ENCODE measurements at regions not wholly inside any gene's neighbourhood (a gene's known extent, or its start where the extent isn't known, plus 50 kb on each side); places are given as distances from the start of the nearest gene placed in this dataset.

DNA sequence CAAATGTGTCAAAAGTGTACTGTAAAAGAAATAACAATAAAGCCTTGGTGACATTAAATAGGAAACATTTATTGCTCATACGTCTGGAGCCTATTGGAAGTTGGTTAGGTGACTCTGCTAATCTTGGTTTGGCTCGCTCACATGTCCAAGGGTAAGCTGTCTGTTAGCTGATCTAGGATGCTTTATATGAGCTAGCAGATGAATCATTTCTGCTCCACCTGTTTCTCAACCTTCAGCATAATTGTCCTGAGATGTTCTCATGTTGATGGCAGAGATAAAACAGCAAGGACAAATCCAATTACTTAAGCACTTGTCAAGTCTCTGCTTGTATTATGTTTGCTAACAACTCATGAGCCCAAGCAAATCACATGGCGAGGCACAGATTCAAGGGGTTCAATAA is 56.0 kb upstream of the CD53 start:
- DNase-seq = no peak

DNA sequence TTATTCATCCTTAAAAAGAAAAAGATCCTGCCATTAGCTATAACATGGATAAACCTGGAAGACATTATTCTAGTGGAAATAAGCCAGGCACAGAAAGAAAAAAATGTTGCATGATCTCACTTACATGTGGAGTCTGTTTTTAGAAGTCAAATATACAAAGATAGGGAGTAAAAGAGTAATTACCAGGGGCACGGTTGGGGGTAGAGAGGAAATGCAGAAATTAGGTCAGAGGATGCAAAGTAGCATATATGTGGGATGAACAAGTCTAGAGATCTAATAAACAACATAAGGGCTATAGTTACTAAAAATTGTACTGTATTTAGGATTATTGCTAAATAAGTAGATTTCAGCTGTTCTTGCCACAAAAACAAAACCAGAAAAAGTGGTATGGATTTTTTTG is 61.4 kb upstream of the CD53 start:
- no peak for DNase-seq

DNA sequence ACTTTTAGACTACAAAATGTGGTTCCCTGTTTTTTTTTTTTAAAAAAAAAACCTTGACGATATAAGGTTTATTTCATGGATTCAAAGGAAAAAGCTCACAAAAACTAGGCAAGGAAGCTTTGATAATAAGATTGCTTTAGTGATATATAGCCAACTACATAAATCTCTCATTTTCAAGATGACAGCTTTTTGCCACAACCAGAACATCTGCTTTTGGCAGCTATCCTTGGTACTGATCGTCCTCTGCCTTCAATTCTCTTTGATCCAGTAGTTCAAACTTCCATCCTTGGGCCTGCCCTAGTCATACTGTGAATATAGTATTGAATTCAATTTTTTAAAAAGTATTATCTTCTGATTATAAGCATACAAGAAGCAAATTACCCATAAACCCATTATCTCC is 72.9 kb upstream of the CD53 start:
- no peak for DNase-seq

DNA sequence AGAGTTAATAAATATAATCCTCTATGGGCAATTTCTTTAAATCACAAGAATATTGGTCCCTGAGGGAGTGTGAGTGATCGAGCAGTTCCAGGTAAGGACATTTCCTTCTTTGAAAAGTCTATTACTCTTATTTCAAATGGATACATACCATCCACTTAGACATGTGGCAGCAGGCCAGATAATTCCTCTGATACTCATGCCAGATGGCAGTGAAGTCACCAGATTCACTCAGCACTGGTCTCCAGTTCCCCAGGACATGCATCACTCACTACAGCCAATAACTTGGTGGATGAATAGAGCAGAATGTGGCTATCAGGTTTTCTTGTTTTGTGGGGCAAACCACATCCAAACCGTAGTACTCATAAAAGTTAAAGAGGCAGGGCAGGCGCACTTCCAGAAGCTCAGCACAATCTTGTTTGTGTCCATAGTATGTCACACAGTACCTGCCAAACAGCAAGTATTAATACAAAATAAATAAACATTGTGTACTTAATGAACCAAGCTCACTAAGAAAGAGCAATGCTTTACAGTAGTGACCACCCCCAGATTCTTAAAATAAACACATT is 74.2 kb upstream of the CD53 start:
- peak; percentile 9 for DNase-seq

GRCh38 chr1:110788673-110789072 is 84.3 kb upstream of the CD53 start:
- DNase-seq = no peak

- DNase-seq = no peak
Measured at GRCh38 chr1:110787328-110788071, 85.4 kb upstream of the CD53 start.

DNA sequence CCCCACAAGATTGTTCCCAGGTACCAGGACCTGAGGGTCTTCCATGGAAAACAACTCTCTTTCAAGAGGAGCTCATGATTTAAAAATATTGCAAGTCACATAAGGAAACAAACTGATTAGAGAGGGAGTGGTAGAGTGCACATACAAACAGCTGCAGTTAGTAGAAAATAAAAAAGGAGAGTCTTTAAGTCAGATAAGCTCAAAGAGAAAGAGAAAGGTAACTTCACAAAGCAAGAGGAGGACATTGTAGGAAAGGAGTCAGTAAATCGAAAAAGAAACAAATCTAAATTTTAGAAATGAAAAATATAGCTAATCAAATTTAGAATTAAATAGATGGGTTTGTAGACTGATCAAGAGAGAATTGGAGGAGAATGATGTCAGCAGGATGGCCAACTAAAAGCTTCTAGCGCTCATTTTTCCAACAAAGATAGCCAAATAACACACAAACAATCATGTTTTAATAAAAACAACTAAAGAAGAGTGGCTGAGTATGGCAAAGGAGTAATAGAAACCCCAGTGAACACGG is 86.1 kb upstream of the CD53 start:
- DNase-seq = no peak

DNA sequence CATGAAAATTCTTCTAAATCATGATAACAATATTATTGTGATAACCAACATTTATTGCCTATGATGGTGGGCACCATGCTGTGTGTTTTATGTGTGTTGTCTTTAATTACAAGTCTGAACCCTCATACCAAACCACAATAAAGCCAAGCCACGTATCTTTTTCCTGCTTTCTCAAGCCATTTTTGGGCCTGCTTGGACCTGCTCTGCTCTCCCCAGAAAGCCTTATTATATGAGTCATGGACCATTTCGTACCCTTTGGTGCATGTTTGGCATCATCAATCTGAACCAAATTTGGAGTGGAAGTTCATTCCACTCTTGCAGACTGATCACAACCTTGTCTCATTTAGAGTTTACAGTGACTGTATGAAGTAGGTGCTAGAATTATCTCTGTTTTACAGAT is 87.3 kb upstream of the CD53 start:
- no peak for DNase-seq

DNA sequence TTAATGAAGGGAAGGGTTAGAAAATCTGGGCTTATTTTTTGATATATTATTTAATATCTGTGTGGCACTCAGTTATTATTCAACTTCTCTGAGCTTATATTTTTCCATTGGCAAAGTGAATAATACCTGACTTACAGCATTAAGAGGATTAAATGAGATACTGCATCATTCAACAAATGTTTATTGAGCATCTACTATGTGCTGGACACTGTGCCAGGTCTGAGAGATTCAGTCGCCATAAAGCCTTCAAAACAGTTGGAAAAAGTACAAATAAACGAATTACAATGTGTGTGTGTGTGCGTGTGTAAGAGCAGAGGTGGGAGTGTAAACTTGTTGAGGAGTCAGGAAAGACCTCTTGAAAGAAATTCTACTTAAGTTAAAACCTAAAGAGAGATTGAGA is 87.9 kb upstream of the CD53 start:
- no peak for DNase-seq

DNA sequence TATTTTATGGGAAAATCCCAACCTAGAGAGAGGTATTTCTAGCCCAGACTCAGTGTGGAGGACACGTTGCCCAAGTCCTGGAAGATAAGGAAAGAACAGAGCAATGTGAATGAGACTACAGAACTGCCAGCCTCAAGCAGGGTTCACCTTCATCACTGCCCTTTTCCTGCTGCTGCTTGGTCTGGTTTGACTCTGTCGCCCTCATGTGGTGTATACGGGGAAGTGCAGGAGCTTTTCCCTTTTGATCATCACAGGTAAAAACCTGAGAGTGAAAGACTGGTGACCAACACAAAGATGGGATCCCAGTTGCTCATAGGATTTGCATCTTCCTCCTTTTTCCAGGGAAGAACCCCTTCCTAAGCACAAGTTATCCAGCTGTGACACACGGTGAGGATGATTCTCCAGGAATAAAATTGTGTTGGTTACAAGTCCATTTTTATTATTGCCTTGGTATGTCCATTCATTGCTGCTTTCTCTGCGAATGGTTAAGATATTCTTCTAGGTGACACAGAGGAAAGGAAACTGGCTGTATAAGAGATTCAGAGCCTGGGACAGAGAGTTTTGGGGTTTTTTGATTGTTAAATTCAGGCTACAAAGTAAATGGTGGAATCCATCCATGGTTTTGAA is 89.5 kb upstream of the CD53 start:
- peak; percentile 26 for DNase-seq

GRCh38 chr1:110781525-110781924 is 91.4 kb upstream of the CD53 start:
- no peak for DNase-seq

DNA sequence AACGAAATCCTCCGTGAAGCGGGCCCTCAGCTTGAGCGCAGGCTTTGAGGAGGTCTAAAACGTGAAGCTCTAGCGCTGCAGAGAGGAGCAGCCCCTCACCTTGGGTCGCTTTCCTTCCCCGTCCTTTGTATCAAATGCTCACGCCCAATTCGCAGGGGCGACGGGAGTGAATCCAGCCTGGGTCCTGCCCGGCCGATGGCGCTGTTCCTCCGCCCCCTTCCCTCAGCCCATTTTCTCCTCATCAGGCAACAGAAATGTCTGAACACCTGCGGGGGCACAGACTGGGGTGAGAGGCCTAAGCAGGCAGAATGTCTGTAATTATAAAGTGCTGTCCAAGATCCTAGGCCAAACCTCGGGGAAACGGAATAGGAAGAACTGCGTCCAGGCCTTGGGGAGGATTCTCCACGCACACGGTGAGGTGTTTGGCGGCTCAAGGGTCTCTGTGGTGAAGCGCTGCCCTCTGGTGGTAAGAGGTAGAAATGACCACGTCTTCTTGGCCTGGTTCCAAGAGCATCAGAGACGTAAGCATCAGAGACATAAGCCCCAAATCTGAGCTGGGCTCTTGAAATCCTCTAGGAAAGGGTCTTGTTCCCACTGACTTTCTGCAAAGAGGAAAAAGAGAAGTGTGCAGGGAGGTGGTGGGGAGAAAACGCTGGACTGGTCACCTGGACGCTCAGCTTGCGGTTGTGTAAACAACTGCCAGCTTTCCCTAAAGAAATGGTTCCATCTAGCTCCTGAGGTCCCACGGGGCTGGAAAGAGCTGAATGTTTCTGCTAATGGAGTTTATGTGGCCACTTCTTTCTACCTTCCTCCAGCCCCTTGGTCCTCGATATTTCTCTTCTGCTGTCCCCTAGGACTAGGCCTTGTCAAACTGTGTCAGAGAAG is 92.1 kb upstream of the CD53 start:
- peak; percentile 61 for DNase-seq

GRCh38 chr1:110779636-110780035 is 93.3 kb upstream of the CD53 start:
- no peak for DNase-seq

DNA sequence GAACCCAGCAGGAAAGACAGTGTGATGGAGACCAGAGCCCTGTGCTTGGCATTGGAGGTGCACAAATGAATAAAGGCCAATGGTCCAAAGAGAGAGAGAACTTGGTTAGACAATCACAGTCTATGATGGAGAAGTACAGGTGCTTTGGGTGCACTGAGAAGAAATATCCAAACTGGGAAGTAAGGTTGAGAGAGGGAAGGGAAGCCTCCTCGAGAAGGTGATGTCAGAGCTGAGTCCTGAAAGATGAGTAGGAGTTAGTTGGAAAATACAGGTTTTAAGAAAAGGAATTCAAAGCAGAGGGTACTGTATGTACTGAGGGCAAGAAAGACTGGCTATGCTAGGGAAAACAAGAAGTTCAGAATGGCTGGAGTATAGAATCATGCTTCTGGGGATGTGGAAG is 94.1 kb upstream of the CD53 start:
- DNase-seq = no peak

- no peak for DNase-seq
Measured at GRCh38 chr1:110777228-110777627, 95.7 kb upstream of the CD53 start.

DNA sequence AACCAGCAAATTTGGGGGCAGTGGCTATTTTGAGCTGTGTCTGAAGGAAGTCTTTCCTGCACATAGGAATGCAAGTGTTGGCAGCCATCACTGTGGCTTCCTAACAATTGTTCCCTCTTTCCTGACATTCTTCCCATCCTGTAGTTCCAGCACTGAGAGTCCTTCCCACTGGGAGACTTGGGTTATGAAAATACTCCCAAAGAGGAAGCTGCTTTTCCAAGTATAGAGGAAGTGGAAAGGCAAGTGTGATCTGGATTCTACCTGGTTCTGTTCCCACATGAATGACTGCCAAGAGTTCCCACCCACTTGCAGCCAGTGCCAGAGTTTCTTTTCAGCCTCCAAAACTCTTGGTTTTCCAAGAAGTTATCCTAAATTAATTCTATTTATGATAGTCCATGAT is 98.5 kb upstream of the CD53 start:
- DNase-seq = no peak

GRCh38 chr1:110773813-110774212 is 99.1 kb upstream of the KCNA3 start:
- no peak for DNase-seq

- DNase-seq = no peak
Measured at GRCh38 chr1:110771245-110772022, 96.7 kb upstream of the KCNA3 start.

DNA sequence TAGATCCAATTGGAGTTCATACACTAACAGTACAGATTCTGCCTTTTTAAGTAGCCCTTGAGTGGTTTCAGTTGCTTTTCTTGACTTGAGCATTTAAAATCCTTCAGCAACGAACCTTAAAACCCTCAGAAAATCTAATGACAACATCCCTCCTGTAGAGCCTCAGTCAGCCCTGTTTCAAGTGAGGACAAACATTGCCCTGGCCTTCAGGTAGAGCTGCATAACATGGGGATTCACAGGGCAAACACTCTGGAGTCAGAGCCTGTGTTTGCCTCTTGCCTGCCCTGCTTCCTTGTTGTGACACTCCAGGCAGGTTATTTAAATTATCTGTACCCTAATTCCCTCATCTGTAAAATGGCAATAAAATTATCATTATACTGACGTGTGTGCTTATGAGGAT is 96.1 kb upstream of the KCNA3 start:
- no peak for DNase-seq

- no peak for DNase-seq
Measured at GRCh38 chr1:110768605-110769004, 93.9 kb upstream of the KCNA3 start.

- DNase-seq = no peak
Measured at GRCh38 chr1:110766336-110766647, 91.6 kb upstream of the KCNA3 start.

- DNase-seq = peak; percentile 15
Measured at GRCh38 chr1:110765640-110766335, 91.0 kb upstream of the KCNA3 start.
